ENCODE measurements at regions not wholly inside any gene's neighbourhood (a gene's known extent, or its start where the extent isn't known, plus 50 kb on each side); places are given as distances from the start of the nearest gene placed in this dataset.

DNA sequence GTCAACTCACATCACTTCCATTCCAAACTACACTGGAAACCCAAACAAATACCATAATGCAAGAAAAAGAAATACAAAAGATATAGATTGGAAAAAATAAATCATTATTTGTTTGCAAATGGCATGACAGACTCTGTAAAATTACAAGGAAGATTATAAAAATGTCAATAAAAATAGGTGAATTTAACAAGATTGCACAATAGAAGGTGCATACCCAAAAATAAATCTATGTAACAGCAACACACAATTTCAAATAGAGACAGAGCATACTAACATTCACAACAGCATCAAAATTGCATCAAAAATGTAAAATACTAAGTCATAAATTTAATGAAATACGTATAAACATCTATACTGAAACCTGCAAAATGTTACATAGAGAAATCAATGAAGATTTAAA, 1140.0 kb upstream of the GJE1 start:
- no peak for TF ChIP-seq CTCF (IDR thresholded peaks at IDR 0.05; ENCODE audit: low read length)
- no peak for TF ChIP-seq EZH2 (IDR thresholded peaks at IDR 0.05; ENCODE audit: borderline replicate concordance, low read length)
